ENCODE measurements at regions not wholly inside any gene's neighbourhood (a gene's known extent, or its start where the extent isn't known, plus 50 kb on each side); places are given as distances from the start of the nearest gene placed in this dataset.

- DNase-seq (ENCODE audit: low spot score) = no peak
These were observed 189.6 kb upstream of the NBEA start for GRCh38 chr13:34752283-34752960.

GRCh38 chr13:34756136-34756535, 185.9 kb upstream of the NBEA start:
- DNase-seq (ENCODE audit: low spot score) = no peak

DNA sequence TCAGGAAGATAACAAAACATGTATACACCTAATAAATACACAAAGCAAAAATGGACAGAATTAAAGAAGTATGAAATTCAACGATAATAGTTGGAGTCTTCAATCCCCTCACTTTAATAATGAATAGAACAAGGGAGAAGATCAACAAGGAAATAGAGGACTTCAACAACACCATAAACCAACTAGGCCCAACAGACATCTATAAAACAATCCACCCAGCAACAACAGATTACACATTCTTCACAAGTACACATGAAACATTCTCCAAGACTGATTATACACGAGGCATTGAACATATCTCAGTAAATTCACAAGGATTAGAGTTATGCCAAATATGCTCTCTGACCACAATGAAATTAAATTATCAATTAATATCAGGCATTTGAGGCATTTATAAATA, 185.5 kb upstream of the NBEA start:
- no peak for DNase-seq (ENCODE audit: low spot score)

GRCh38 chr13:34757441-34757840, 184.6 kb upstream of the NBEA start:
- no peak for DNase-seq (ENCODE audit: low spot score)

- no peak for DNase-seq (ENCODE audit: low spot score)
These were observed 183.4 kb upstream of the NBEA start for GRCh38 chr13:34758628-34759027.

- no peak for DNase-seq (ENCODE audit: low spot score)
These were observed 179.8 kb upstream of the NBEA start for GRCh38 chr13:34762312-34762711.

GRCh38 chr13:34764246-34764645, 177.8 kb upstream of the NBEA start:
- no peak for DNase-seq (ENCODE audit: low spot score)

GRCh38 chr13:34765446-34766180, 176.5 kb upstream of the NBEA start:
- DNase-seq (ENCODE audit: low spot score) = no peak

- DNase-seq (ENCODE audit: low spot score) = no peak
These were observed 174.3 kb upstream of the NBEA start for GRCh38 chr13:34767778-34768177.

- no peak for DNase-seq (ENCODE audit: low spot score)
These were observed 169.9 kb upstream of the NBEA start for GRCh38 chr13:34772206-34772605.

DNA sequence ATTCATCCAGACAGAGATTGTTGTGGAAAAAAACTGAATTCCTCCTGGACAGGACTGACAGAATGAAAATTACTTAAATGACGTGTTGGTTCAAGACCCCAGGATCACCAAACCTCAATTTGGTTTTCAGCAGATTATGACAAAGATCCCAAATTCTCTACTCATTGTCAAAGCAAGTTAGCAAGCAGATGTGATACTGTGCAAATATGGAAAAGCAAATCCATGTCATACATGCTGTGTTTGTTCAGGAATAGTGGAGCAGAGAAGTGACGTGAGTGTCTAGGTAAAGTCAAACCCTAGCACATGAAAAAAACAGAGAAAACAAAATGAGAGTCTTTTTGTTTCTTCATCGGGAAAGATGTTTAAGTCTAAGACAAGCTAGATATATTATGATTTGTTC, 169.2 kb upstream of the NBEA start:
- DNase-seq (ENCODE audit: low spot score) = no peak

- DNase-seq (ENCODE audit: low spot score) = no peak
These were observed 165.6 kb upstream of the NBEA start for GRCh38 chr13:34776390-34776981.

- DNase-seq (ENCODE audit: low spot score) = no peak
These were observed 164.8 kb upstream of the NBEA start for GRCh38 chr13:34777089-34777913.

DNA sequence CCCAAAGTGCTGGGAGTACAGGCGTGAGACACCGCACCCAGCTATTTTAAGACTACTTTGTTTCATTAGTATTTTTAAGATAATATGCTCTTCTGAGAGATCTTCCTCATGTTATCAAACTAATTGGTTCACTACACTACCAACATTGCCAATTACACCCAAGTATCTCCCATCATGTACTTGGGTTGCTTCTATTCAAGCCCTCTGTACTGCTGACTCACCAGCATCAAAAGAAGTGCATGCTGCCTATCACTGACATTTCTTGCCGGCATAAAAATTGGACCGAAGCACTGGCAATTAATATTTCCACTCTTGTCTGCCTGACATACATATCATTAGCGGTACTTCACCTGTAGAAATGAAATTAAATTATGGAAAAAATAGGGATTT, 164.2 kb upstream of the NBEA start:
- no peak for DNase-seq (ENCODE audit: low spot score)

- no peak for DNase-seq (ENCODE audit: low spot score)
These were observed 162.9 kb upstream of the NBEA start for GRCh38 chr13:34779171-34779570.

DNA sequence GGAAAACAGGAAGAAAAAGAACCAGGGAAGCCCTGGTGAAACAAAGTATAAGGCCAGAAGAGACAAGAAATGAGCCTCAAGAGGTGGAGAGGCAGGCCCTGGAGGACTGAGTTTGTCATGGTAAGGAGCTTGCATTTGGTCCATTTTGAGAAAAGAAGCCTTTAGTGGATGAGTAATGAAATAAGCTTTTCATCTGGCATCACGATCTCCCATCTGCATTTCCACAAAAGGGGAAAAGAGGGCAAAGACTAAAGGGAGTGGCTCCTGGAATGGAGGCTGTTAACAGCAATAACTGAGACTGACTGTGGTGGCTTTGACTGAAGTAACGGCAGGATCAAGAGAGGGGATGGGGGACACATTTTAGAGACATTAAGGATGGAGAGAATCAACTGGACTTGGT, 148.8 kb upstream of the NBEA start:
- DNase-seq (ENCODE audit: low spot score) = no peak

- DNase-seq (ENCODE audit: low spot score) = no peak
These were observed 138.3 kb upstream of the NBEA start for GRCh38 chr13:34803756-34804155.

DNA sequence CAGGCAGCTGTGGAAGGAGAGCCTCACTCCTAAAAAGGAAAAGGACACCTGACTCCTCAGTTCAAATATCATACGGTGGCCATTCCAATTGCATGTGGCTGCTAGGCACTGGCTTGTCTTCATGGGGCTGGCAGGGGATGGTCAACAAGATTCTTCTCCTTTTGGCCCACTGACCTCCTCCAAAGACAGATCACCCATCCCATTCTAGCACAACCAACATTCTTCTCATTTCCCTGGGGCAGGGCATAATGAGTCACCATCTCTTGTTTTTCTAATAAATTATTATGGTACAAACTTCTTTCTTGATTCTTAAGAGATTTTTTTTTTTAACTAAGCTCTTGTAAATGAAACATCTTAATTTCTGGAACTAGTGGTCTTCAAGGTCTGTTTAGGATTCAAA, 136.7 kb upstream of the NBEA start:
- DNase-seq (ENCODE audit: low spot score) = no peak

DNA sequence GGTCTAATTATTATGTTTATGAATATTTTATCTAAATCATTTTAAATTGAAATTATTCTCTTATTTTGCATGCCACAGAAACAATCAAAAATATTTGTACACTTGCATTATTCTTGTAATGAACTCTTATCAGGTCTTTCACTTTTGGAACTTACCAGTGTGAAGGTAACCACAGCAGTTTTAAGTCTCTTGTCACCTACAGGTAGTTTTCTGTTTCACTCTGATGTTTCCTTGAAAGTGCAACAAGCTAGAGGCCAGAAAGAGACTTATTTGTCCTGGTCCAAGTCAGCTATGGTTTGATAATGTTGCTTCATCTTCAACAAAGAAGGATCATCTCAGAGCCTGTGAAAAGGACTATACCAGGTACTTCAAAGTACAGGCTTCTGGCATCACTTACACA, 133.4 kb upstream of the NBEA start:
- no peak for DNase-seq (ENCODE audit: low spot score)

GRCh38 chr13:34810996-34811395, 131.1 kb upstream of the NBEA start:
- DNase-seq (ENCODE audit: low spot score) = no peak

GRCh38 chr13:34815526-34815925, 126.5 kb upstream of the NBEA start:
- no peak for DNase-seq (ENCODE audit: low spot score)

DNA sequence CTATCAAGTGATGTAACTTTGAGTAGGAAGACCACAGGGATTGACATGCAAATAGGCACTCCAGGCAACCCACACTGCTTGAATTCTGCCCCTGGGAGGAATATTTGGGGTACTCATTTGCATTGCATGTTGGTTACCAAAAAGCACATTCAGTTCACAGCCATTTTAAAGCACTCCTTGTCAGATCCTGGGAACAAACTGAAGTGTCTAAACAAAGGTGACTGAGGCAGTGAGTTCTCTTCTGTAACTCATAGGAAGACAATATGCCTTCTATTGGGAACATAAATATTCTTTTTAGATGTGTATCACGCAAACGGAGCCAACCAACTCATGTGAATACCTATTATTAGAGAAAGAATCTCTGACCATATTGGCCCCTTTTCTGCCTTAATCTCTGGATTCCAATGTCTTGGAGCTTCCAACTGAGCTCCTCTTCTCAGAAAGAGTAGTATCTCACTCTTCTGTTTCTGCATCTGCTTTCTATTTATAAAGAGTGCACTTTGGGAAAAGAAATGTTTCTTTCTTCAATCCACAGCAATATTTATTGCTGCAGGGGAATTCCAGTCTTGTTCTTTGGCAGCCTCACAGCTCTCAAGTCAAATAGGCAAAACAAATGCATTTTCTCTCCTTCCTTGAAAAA, 125.7 kb upstream of the NBEA start:
- no peak for DNase-seq (ENCODE audit: low spot score)

Data from CD4-positive, alpha-beta T cell treated with Interleukin-15 for 4 hours (primary cell).